MCF 10A (cell line): ENCODE measurements at regions not wholly inside any gene's neighbourhood (a gene's known extent, or its start where the extent isn't known, plus 50 kb on each side); places are given as distances from the start of the nearest gene placed in this dataset.

Experiments
- BruUV-seq: library from RNA; stranded (reverse); fragments of 400-500 nt; replicated peaks from 2 replicates; lab custom pipeline; 2021; lab: Mats Ljungman, UMichigan
- CTCF ChIA-PET: fragments of 300-600 bp; sonication (Branson Sonifier 250); formaldehyde crosslinking; extraction: SDS; loops from one replicate; lab custom pipeline; 2021; ENCODE audit warnings: antibody characterized with exemption, inconsistent platforms; lab: Yijun Ruan, JAX
- POLR2A ChIA-PET: fragments of 300-600, 350-650 bp; sonication (Branson Sonifier 250); formaldehyde crosslinking; extraction: SDS; loops from one replicate; lab custom pipeline; 2020; ENCODE audit warnings: antibody characterized with exemption, inconsistent platforms; lab: Yijun Ruan, JAX
- DNase-seq: peaks from one replicate; pipeline ENCODE4 v3.0.0-alpha.2; 2018; ENCODE audit not compliant: unreplicated experiment
- H3K27ac Mint-ChIP-seq: one replicate; pipeline ENCODE4 v1.8.0; 2022; ENCODE audit warnings: mild to moderate bottlenecking, low read depth, mixed read lengths; ENCODE audit not compliant: unreplicated experiment
- H3K27me3 Mint-ChIP-seq: one replicate; pipeline ENCODE4 v1.8.0; 2022; ENCODE audit warnings: mixed read lengths; ENCODE audit not compliant: insufficient read depth, unreplicated experiment
- H3K36me3 Mint-ChIP-seq: one replicate; pipeline ENCODE4 v1.8.0; 2022; ENCODE audit warnings: mild to moderate bottlenecking, moderate library complexity, mixed read lengths; ENCODE audit not compliant: insufficient read depth, unreplicated experiment
- H3K4me1 Mint-ChIP-seq: one replicate; pipeline ENCODE4 v1.8.0; 2022; ENCODE audit warnings: mixed read lengths; ENCODE audit not compliant: insufficient read depth, unreplicated experiment
- H3K4me3 Mint-ChIP-seq: one replicate; pipeline ENCODE4 v1.8.0; 2022; ENCODE audit warnings: mild to moderate bottlenecking, moderate library complexity, mixed read lengths; ENCODE audit not compliant: unreplicated experiment
- H3K9me3 Mint-ChIP-seq: one replicate; pipeline ENCODE4 v1.8.0; 2022; ENCODE audit warnings: mixed read lengths; ENCODE audit not compliant: unreplicated experiment
- CTCF ChIP-seq: fragments of 200-600 bp; IDR thresholded peaks from one replicate; pipeline ENCODE4 v1.8.0; 2022; ENCODE audit warnings: antibody characterized with exemption, mild to moderate bottlenecking; ENCODE audit not compliant: unreplicated experiment
- intact Hi-C: fragments of 100-400 bp; cut with micrococcal nuclease; formaldehyde crosslinking; loops from 2 replicates; pipeline ENCODE4 v1.14.1; 2022

GRCh38 chr20:24823176-24823784 is 125.8 kb upstream of the CST7 start:
- no peaks in the 10 kb centered on the region for H3K36me3 Mint-ChIP-seq
- H3K27ac Mint-ChIP-seq = no peak overlapping the region
- H3K27me3 Mint-ChIP-seq = peaks cover 11% of the 10 kb centered on the region
- POLR2A ChIA-PET = no interaction called here
- TF ChIP-seq CTCF = no peak
- intact Hi-C loops = no loop called here
- H3K4me1 Mint-ChIP-seq = no peaks in the 10 kb centered on the region
- no peak overlapping the region for H3K4me3 Mint-ChIP-seq
- CTCF ChIA-PET = interaction anchor here (0.8 kb wide), 1 partner anchor 784 kb away, joined by 5 read pairs; no protein-coding TSS in a partner anchor
- no TSS peak for BruUV-seq
- no peak for DNase-seq
- peaks cover 8% of the 10 kb centered on the region for H3K9me3 Mint-ChIP-seq

- H3K4me1 Mint-ChIP-seq = no peaks in the 10 kb centered on the region
- H3K9me3 Mint-ChIP-seq = peaks cover 8% of the 10 kb centered on the region
- POLR2A ChIA-PET = no interaction called here
- BruUV-seq = no TSS peak
- H3K27ac Mint-ChIP-seq = no peak overlapping the region
- TF ChIP-seq CTCF = no peak
- peak; percentile 1 for DNase-seq
- intact Hi-C loops = no loop called here
- peaks cover 11% of the 10 kb centered on the region for H3K27me3 Mint-ChIP-seq
- H3K4me3 Mint-ChIP-seq = no peak overlapping the region
- CTCF ChIA-PET = interaction anchor here (0.7 to 0.8 kb wide), 2 partner anchors 91 to 783 kb away, joined by 3 to 5 read pairs; no protein-coding TSS in a partner anchor
- no peaks in the 10 kb centered on the region for H3K36me3 Mint-ChIP-seq
These were observed 124.9 kb upstream of the CST7 start for GRCh38 chr20:24823989-24824693.

GRCh38 chr20:24825591-24825990 is 123.5 kb upstream of the CST7 start:
- no peak for DNase-seq
- Mint-ChIP-seq H3K4me3 (no peak overlapping the region), H3K27me3 (peaks cover 11% of the 10 kb centered on the region), H3K9me3 (peaks cover 8% of the 10 kb centered on the region), H3K27ac (no peak overlapping the region), H3K4me1 (no peaks in the 10 kb centered on the region), H3K36me3 (no peaks in the 10 kb centered on the region)
- TF ChIP-seq CTCF = no peak
- intact Hi-C loops = no loop called here
- BruUV-seq = no TSS peak
- ChIA-PET POLR2A (no interaction called here), CTCF (interaction anchor here (0.7 kb wide), 1 partner anchor 802 kb away, joined by 3 read pairs; no protein-coding TSS in a partner anchor)

- Mint-ChIP-seq H3K4me1 (no peaks in the 10 kb centered on the region), H3K27ac (no peak overlapping the region), H3K9me3 (no peaks in the 10 kb centered on the region), H3K4me3 (no peak overlapping the region), H3K36me3 (no peaks in the 10 kb centered on the region), H3K27me3 (no peaks in the 10 kb centered on the region)
- DNase-seq = no peak
- no TSS peak for BruUV-seq
- CTCF ChIA-PET = no interaction called here
- POLR2A ChIA-PET = no interaction called here
- no peak for TF ChIP-seq CTCF
- intact Hi-C loops = no loop called here
These were observed 121.3 kb upstream of the CST7 start for GRCh38 chr20:24827603-24828295.
